ENCODE measurements at regions not wholly inside any gene's neighbourhood (a gene's known extent, or its start where the extent isn't known, plus 50 kb on each side); places are given as distances from the start of the nearest gene placed in this dataset.

DNA sequence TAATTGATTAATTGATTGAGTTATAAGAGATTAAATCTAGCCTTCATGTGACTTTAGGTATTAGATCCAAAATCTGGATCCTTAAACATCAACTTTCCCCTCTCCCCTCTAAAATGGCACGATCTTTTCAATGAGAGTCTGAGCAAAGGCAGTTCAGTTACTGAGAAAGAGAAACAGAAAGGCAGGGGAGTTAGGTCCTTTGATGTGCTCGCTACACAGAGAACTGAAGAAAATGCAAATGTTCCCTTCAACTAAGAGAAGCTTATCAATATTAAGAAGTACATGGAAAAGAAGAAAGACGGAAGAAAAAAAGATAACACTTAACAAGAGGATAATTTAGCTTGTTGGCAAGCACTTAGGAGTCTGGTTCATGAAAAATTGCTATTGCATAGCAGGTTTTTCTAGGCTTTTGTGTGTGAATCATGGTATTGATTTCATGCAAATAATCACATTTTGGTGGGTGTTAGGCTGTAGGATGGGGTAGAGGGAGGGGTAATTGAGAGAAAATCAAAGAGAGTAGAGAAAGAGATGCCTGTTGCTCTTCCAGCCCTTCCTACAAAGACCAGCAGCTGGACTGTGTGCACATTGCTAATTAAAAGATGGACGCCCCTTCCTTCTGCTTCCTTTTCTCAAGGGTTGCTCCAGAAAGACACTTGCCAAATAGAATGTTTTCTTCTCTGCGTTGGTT, 307.6 kb upstream of the PLXNA2 start:
- no peak for DNase-seq

DNA sequence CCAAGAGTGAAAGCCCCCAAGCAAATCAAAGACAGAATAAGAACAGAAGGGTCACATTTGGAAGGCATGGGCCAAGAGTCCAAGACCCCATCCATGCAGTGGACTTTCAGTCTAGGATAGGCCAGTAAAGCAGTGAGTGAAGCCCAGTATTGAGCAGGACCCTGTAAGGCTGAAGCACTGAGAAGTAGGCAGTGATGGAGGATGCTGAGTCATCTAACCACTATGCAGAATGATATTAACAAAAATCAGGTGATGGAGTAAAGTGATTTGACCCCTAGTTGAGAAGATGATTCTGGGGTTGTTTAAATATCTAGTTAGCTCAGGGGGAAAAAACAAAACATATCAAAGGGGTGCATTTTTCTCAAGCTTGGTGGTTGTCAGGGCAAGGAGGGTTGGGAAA, 308.7 kb upstream of the PLXNA2 start:
- DNase-seq: no peak

DNA sequence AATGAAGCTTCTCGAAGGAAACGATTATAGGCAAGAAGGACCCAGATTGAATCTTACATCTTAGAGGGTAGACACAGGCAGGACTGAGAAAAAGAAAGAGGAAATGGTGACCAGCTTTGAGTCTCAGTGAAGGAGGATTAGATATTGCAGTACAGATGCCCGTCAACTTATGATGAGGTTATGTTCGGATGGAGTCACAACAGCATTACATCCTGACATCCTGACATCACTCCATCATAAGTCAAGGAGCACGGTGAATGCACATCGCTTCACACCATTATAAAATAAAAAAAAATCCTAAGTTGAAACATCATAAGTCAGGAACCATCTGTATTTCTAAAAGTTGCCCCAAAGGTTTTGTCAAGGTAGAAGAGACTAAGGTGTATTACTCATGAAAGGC, 312.3 kb upstream of the PLXNA2 start:
- no peak for DNase-seq

DNA sequence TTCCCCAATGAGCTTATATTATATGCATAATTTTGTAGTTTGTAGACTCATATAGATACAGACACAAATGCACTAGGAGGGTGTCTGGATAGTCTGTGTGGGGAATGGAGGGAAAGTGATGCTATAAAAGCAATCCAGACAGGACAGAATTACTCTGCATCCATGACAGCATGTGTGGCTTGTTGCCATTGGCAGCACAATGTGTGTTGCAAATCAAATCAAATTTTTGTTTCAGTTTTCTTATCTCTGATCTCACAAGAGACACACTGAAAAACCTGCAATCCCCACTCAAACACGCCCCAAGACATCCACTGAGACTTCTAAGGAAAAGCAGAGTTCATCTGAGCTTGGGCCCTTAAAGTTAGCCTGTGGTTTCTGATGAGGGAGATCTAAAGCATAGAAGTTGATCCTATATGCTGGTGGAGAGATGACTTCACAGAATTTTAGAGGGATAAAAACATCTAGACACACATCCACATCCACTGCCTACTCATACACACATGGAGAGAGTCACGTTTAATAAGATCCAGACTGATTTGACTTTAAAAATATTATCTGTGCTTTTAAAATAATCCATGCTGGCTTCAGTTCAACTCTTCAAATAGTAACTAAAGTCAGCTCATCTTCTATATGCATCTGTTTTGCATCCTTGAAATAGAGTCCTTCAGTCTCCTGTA, 313.0 kb upstream of the PLXNA2 start:
- DNase-seq: no peak

DNA sequence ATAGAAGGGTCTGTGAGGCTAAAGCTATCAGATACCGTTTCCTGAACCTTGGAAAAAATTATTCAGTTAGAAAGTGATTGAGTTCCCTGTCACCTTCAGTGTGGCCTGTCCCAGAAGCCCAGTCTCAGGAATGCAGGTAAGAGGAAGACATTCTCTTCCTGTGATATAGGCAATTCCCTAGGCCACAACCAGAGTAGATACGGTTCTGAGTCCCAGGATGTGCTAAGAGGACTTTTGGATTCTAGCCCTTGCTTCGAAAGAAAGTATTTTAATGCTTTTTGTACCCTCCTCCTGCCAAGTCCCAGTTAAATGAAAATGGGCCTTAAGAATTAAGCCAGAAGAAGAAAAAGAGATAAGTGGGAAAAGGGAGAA, 313.5 kb upstream of the PLXNA2 start:
- DNase-seq: no peak

DNA sequence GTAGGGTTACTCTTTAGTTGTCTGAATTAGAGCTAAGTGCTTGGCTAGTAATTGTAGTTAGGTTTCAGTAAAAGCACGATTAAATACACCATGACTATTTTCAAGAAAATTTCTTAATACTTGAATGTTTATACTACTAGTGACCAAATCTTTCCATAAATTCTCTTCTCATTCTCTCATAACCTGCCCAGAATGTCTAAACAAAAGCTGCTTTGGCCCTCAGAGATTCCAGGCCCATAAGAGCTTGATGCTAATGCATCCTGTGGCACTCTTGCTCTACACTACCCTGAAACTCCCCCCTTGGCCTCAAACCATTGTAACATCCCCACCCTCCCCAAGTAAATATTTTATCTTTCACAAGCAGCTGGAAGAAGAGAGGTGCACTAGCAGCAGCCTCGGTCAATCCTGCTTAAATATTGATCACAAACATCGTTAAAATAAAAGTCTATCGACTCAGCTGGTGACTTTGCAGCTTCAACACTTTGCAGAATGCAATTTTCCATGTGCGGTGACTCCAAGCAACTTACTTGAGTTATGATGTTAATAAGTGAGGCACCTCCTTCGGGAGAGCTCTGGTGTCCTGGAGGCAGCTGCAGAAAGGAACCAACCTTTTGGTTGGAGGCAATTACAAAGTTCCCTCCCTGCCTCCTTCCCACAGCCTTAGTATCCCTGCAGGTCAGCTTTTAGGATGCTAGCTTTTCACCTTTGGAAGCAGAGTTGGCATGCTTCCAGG, 315.6 kb upstream of the PLXNA2 start:
- DNase-seq: no peak

DNA sequence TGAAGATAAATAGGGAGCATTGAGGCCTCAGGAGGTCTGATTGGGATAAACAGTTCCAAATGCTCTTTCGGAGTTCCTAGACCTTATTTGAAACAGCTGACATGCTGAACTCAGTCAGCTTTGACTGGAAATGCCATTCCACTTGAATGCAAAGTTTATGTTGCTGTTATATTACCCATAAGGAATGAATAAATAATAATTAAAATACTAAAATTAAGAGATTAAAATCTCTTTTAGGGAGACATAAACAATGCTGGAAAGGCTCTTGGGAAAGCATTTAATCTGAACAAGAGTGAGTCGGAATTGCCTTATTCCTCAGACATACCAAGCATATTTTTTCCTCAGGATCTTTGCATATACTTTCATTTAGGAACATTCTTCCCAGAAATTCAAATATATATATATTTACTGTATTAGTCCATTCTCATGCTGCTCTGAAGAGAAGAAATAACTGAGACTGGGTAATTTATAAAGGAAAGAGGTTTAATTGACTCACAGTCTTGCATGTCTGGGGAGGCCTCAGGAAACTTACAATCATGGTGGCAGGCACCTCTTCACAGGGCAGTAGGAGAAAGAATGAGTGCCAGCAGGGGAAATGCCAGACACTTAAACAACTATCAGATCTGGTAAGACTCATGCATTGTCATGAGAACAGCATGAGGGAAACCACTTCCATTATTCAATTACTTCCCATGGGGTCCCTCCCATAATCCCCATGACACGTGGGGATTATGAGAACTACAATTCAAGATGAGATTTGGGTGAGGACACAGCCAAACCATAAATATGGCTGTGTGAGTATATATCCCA, 318.2 kb upstream of the PLXNA2 start:
- no peak for DNase-seq

DNA sequence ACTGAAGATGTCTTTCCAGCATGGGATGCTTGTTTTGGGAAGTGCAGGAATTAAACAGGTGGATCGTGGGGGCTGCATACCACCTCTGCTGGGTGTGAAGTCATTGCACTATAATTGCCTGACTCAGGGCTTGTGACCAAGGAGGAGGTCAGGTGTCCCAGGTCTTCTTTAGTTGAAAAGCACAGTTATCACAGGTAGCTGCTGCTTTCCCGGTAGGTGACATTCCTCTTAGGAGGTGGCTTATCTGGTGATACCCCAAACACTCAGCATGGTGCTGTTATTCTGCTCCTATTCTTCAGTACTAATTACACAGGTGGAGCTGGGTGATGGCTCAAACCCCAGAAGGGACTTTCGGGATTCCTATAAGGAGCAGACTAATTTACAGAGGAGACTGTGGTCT, 320.3 kb upstream of the PLXNA2 start:
- no peak for DNase-seq

DNA sequence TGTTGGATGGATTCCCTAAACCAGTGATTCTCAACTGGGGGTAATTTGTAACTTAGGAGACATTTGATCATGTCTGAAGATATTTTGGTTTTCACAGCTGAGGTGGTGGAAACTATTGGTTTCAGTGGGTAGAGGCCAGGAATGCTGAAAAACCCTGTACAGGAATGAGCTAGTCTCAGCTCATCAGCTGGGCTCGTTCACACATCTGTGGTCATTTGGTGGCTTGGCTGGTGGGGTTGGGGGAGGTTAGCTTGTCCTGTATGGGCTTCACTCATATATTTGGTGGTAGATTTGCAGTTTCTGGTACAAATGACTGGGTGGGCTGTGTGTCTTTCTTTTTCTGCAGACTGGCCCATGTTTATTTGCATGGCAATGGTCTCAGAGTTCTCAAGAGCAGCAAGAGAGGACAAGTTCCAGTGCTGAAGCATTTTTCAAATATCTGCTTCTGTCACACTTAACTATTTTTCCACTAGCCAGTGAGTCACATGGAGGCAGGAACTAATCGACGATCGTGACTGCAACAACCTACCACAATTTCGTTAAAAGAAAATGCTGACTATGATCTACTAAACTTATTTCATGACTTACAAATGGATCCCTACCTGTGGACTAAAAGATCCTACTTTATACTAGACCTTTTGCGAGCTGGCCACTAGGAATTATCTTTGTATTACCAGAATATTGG, 321.7 kb upstream of the PLXNA2 start:
- no peak for DNase-seq

DNA sequence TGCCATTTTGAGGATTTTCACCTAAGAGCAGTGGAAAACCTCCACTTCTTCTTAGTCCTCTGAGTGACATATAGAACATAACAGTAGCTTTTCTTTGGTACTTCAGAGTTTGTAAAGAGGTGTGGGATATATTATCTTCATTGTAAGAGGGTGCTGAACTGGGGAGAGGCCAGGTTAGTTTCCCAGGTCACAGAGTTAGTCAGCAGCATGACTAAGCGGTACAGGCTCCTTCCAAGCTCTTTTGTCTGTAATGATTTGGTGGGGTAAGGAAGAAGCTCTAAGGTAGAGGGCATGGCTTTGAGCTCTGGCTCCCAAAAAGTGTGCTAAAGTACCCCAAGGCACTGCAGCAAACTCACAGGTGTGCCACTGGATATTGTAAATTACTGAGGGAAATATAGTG, 325.0 kb upstream of the PLXNA2 start:
- DNase-seq: no peak

DNA sequence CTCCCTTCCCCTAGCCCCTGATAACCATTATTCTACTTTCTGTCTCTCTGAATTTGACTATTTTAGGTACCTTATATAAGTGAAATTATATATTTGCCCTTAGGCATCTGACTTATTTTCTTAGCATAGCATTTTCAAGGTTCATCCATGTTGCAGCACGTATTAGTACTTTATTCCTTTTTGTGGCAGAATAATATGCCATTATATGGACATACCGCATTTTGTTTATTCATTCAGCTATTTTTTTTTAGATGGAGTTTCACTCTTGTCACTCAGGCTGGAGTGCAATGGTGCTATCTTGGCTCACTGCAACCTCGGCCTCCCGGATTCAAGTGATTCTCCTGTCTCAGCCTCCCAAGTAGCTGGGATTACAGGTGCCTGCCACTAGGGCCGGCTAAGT, 326.2 kb upstream of the PLXNA2 start:
- no peak for DNase-seq

DNA sequence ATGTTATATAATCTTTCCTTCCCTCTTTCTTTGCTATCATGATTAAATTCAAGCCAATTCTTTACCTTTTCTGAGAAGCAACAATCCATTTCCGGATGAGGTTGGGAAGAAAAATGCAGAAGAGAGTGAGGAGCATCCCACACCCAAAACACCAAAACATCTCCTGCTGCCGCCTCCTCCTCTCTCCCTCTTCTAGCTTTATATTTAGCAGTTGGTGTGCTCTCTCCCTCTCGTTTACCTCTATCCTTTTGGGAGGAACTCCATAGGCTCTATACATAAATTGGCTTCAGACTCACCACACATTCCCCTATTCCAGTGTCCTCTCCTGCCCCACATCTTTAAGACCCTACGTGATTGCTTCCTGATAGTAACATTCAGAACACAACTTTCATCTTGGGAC, 332.2 kb upstream of the PLXNA2 start:
- DNase-seq: no peak

DNA sequence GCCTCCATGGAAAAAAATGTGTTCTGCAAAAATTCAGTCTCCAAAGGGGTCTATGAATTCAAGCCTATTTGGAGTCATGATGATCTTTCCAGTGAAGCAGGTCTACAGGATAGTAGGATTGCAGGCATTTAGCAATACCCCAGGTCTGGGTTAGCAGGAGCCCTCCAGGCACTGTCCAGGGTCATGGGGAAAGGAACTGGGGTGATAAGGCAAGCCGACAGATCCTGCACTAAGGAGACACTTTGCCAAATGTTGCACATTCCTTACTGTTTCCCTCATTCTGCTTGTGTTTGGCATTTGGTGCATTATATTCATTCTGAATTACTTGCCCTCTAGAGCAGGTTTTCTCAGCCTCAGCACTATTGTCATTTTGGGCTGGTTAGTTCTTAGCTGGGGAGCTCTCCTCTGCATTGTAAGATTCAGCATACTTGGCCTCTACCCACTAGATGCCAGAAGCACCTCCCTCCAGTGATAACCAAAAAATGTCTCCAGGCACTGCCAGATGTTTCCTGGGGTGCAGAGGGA, 333.3 kb upstream of the PLXNA2 start:
- no peak for DNase-seq

DNA sequence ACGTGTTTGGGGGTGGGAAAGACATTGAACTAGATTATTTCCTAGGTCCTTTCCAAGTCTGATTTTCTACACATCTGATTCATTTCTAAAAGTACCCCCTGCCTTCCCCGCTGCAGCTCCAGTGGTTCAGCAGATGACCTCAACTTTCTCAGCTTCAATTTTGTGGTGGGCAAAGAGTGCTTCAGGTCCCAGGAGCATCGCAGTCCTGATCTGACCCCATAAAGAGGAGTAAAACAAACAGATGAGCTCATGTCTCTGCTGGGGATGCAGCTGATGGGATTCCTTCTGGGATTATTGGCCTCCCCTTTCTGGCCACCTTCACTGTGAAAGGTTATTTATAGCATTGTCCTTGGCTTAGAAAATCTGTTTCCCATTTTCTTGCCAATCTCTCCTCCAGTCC, 337.0 kb upstream of the PLXNA2 start:
- no peak for DNase-seq

DNA sequence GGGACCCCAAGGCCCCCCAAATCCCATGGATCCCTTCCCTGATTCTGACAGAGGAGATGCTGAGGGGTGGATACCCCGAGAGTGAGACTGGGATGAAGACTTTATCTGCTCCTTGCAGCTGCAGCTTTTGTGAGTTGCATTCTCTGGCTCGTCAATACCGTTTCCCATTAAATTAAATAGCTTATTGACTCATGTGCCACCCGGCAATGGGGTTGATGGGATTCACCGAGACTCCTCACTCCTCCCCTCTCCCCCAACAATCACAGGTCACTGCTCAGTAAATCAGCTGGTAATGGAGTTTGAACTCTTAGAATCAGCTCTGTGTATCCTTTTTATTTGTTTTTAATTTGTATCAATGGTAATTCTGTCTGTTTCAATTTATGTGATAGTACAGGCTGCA, 337.5 kb upstream of the PLXNA2 start:
- no peak for DNase-seq

DNA sequence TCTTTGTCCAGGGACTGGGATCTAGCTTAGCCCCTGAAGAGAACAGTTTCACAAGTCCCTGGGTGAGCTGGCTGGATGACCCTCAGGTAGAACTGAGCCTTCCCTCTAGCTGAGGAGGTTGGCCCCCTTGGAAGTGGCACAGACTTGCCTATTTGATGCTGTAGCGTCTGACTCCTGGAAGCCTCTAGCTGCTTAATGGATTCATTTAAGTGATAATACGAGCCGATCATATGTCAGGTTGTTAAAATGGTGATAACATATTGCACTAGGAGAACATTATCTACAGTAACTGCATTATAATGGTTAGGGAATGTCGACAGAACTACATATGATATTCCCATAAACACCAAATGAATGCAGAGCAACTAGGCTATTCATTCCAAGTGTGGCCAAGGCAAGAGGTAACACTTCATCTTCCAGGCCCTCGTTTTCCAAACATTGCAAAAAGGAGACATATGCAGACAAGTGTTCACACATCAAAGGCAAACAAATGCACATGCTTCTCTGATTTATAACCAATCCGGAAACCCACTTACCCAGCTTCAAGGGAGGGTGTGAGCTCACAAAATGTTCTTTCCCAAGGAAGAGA, 340.1 kb upstream of the PLXNA2 start:
- DNase-seq: no peak

DNA sequence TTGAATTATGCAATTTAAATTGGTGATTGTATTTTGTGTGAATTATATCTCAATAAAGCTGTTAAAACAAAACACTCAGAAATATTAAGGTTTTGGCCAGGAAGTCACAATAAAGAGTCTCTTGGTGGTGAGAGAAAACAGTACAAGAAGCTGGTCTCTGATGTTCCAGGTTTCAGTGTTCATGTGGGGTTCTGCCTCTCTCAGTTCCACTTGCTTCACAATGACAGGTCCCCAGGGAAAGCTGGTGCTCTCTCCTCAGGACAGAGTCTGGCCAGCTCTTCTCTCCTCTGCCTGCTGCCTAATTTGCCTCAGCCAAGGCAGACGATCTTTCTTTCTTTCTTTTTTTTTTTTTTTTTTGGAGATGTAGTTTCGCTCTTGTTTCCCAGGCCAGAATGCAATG, 342.9 kb upstream of the PLXNA2 start:
- no peak for DNase-seq

DNA sequence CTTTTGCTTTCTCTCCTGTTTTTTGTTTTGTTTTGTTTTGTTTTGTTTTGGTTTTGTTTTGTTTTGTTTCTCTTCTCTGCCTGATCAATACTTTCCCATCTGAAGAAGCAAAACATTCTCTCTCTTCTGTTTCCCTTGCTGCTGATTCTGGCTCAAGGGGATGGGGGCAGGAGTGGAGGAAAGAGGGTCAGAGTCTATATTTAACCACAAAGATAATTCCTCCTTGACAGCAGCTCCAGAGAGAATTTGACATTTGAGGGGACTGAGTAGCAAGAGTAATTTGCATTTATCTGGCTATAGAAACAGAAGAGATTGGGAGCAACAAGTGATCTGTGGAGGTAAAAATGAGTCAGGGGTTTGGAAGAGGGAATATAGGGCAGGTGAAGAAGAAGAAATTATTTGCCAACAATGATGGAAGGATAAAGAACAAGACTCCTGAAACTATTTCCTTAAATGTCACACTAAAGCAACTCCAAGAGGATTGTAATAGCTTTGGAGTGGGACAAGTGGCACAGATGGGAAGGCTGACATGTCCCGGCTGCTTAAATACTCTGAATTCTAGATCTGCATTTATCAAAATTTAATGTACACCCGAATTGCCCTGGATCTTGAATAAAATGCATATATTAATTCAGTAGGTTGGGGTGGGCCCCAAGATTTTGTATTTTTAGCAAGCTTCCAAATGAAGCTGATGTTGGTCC, 349.3 kb upstream of the PLXNA2 start:
- no peak for DNase-seq

DNA sequence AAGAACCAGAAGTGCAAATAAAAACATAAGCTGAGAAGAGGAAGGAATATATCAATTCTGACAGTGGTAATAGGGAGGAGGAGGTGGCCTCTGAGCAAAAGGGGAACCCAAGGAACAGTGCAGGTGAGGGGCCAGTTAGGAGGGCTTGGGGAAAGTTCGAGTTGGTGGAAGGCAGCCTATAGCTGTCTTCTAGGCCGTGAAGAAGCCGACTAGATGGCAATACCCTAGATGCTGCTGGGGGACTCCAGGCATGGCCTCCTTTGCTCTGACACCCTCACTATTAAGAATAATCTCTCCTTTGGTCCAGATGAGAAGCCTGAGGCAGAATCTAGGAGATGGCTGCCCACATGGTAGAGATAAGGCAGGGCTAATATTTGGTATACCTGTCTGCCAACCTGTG, 351.1 kb upstream of the PLXNA2 start:
- no peak for DNase-seq

DNA sequence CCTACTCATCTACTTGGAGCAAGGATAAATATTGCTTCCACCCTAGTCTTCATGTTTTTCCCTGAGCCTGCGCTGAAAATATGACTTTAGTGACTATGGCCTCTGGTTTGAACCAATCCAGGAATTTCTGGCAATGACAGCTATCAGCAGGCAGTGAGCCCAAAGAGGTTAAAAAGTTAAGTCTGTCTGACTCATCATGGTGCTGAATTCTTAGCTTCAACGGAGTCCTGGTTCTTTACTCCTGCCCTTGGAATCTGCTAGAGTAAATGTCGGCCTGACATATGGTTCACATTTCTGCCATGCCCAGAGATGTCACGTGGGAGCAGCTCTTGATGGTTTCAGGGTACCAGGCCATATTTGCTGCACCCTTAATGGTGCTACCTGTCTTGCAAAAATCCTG, 351.6 kb upstream of the PLXNA2 start:
- no peak for DNase-seq

DNA sequence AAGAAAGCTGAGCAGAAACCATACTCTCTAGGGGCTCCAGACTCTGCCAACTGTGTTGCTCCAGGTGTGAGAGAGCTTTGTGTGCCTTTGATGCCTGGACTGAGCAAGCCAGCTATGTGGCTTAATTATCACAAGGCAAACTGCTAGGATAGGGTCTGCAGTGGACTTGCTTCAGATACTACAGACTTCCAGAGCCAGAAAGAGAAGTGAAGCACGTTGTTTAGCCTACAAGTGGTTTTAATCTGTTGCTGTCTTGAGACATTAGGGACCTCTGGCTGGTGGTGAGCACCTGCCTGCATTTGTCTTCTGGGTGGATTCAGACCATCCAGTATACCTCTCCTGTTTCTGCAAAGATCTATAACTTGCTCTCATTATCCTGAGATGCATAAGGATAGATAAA, 353.4 kb upstream of the PLXNA2 start:
- no peak for DNase-seq

DNA sequence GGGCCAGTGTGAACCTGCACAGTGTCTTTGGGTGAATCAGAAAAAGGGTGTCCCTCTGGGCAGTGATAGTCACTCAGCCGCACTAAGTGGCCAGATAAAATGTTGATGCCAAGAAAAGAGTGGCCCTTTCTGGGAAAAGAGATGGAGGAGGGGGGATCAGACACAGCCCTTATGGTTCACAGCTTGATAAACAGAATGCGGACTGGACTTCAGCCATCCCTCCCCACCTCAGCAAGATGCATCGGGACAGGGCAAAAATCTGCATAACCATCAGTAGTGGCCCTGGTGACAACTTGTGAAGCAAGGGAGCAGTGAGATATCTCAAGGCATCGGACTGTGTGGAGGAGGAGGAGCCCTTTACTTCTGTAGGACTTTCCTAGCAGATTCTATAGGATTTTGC, 353.8 kb upstream of the PLXNA2 start:
- no peak for DNase-seq

All from CD4-positive, alpha-beta T cell treated with Interleukin-4 for 1 hour (primary cell).